ENCODE measurements at regions not wholly inside any gene's neighbourhood (a gene's known extent, or its start where the extent isn't known, plus 50 kb on each side); places are given as distances from the start of the nearest gene placed in this dataset.
A peak's percentile ranks its signal among the peaks of the same experiment; 100 is the strongest.

- DNase-seq: no peak
- H3K4me3 Mint-ChIP-seq: no peak overlapping the region
- H3K4me1 Mint-ChIP-seq: peaks cover 25% of the 10 kb centered on the region
- H3K9me3 Mint-ChIP-seq: no peaks in the 10 kb centered on the region
- peaks cover 98% of the 10 kb centered on the region for H3K27me3 Mint-ChIP-seq (ENCODE audit: insufficient read depth)
- no peaks in the 10 kb centered on the region for H3K36me3 Mint-ChIP-seq (ENCODE audit: low read depth)
- Histone ChIP-seq H3K9ac (ENCODE audit: extremely low read depth, low read length, poor library complexity, severe bottlenecking) (no peak overlapping the region), H3K36me3 (ENCODE audit: control insufficient read depth, insufficient read depth, low read length) (no peaks in the 10 kb centered on the region), H3K27me3 (ENCODE audit: control insufficient read depth, insufficient read depth, low read length, poor library complexity, severe bottlenecking) (peaks cover 95% of the 10 kb centered on the region), H3K9me3 (ENCODE audit: control insufficient read depth, low read length) (peaks cover 8% of the 10 kb centered on the region), H3K27ac (ENCODE audit: low read depth, low read length) (no peak overlapping the region), H3K4me1 (ENCODE audit: control insufficient read depth, insufficient read depth, low read length) (peaks cover 9% of the 10 kb centered on the region), H3K4me3 (ENCODE audit: low read length) (no peak overlapping the region)
- 70% methylated on average over 1 of the region's 1 CpG; no CpG with 5 or more reads in 1 of the 2 experiments for WGBS, 2 experiments (ENCODE audit: insufficient coverage in 1 of 2, insufficient read length in 1 of 2)
- H3K27ac Mint-ChIP-seq: no peak overlapping the region
- TF ChIP-seq CTCF (conservative IDR thresholded peaks at IDR 0.05): peak; percentile 38
These were observed 87.0 kb upstream of the B3GAT2 start for GRCh38 chr6:71043902-71044301.

GRCh38 chr6:71044753-71045152 lies 87.9 kb upstream of the B3GAT2 start:
- Mint-ChIP-seq H3K4me3 (no peak overlapping the region), H3K9me3 (no peaks in the 10 kb centered on the region), H3K27me3 (ENCODE audit: insufficient read depth) (peaks cover 98% of the 10 kb centered on the region), H3K4me1 (peaks cover 25% of the 10 kb centered on the region), H3K36me3 (ENCODE audit: low read depth) (no peaks in the 10 kb centered on the region), H3K27ac (no peak overlapping the region)
- no peak for TF ChIP-seq CTCF (conservative IDR thresholded peaks at IDR 0.05)
- peaks cover 95% of the 10 kb centered on the region for H3K27me3 ChIP-seq (ENCODE audit: control insufficient read depth, insufficient read depth, low read length, poor library complexity, severe bottlenecking)
- no peaks in the 10 kb centered on the region for H3K36me3 ChIP-seq (ENCODE audit: control insufficient read depth, insufficient read depth, low read length)
- WGBS, 2 experiments (ENCODE audit: insufficient coverage in 1 of 2, insufficient read length in 1 of 2): 95% methylated on average over 1 of the region's 1 CpG; no CpG with 5 or more reads in 1 of the 2 experiments
- H3K4me3 ChIP-seq (ENCODE audit: low read length): no peak overlapping the region
- no peak for DNase-seq
- H3K4me1 ChIP-seq (ENCODE audit: control insufficient read depth, insufficient read depth, low read length): peaks cover 9% of the 10 kb centered on the region
- H3K9me3 ChIP-seq (ENCODE audit: control insufficient read depth, low read length): peaks cover 8% of the 10 kb centered on the region
- H3K9ac ChIP-seq (ENCODE audit: extremely low read depth, low read length, poor library complexity, severe bottlenecking): no peak overlapping the region
- no peak overlapping the region for H3K27ac ChIP-seq (ENCODE audit: low read depth, low read length)

- H3K27ac Mint-ChIP-seq: no peak overlapping the region
- Histone ChIP-seq H3K4me3 (ENCODE audit: low read length) (no peak overlapping the region), H3K27me3 (ENCODE audit: control insufficient read depth, insufficient read depth, low read length, poor library complexity, severe bottlenecking) (peaks cover 95% of the 10 kb centered on the region), H3K36me3 (ENCODE audit: control insufficient read depth, insufficient read depth, low read length) (no peaks in the 10 kb centered on the region), H3K9ac (ENCODE audit: extremely low read depth, low read length, poor library complexity, severe bottlenecking) (no peak overlapping the region), H3K27ac (ENCODE audit: low read depth, low read length) (no peak overlapping the region), H3K4me1 (ENCODE audit: control insufficient read depth, insufficient read depth, low read length) (peaks cover 3% of the 10 kb centered on the region), H3K9me3 (ENCODE audit: control insufficient read depth, low read length) (peaks cover 8% of the 10 kb centered on the region)
- H3K36me3 Mint-ChIP-seq (ENCODE audit: low read depth): no peaks in the 10 kb centered on the region
- WGBS, 2 experiments (ENCODE audit: insufficient coverage in 1 of 2, insufficient read length in 1 of 2): 84% methylated on average over 5 of the region's 5 CpGs; no CpG with 5 or more reads in 1 of the 2 experiments
- H3K9me3 Mint-ChIP-seq: no peaks in the 10 kb centered on the region
- H3K4me3 Mint-ChIP-seq: no peak overlapping the region
- H3K27me3 Mint-ChIP-seq (ENCODE audit: insufficient read depth): peaks cover 98% of the 10 kb centered on the region
- no peak for TF ChIP-seq CTCF (conservative IDR thresholded peaks at IDR 0.05)
- peaks cover 19% of the 10 kb centered on the region for H3K4me1 Mint-ChIP-seq
- no peak for DNase-seq
These were observed 88.4 kb upstream of the B3GAT2 start for GRCh38 chr6:71045296-71045695.

All from endodermal cell (in vitro differentiated cells).